Heart left ventricle (tissue), 16 donors: ENCODE measurements at regions not wholly inside any gene's neighbourhood (a gene's known extent, or its start where the extent isn't known, plus 50 kb on each side); places are given as distances from the start of the nearest gene placed in this dataset.

Experiments
- ATAC-seq, 4 donors: fragments of 200-7000 bp; cut with Tn5 transposase; one replicate each; pipeline ENCODE4 v1.9.1; 2020 to 2022; ENCODE audit warnings: moderate library complexity in 4 of 4, mild to moderate bottlenecking in 3 of 4, moderate number of reproducible peaks in 1 of 4
- DNase-seq, 5 donors: peaks; one replicate each; pipeline ENCODE4 v3.0.0-alpha.2; 2020
- H3K27ac ChIP-seq, 12 donors: fragments of 200-600 bp; sonication (generic) in 4 of 12; one replicate each; pipeline versions ENCODE4 v1.5.0 to v1.8.0; 2016 to 2022; ENCODE audit warnings: mild to moderate bottlenecking in 2 of 12
- H3K27me3 ChIP-seq, 9 donors: fragments of 200-600 bp; sonication (generic) in 2 of 9; one replicate each; pipeline versions ENCODE4 v1.5.1 to v1.8.0; 2016 to 2022; ENCODE audit warnings: mild to moderate bottlenecking in 3 of 9
- H3K36me3 ChIP-seq, 9 donors: fragments of 200-600 bp; sonication (generic) in 2 of 9; one replicate each; pipeline versions ENCODE4 v1.5.0 to v1.8.0; 2018 to 2022; ENCODE audit warnings: mild to moderate bottlenecking in 2 of 9
- H3K4me1 ChIP-seq, 12 donors: fragments of 200-600 bp; sonication (generic) in 4 of 12; one replicate each; pipeline versions ENCODE4 v1.5.0 to v1.8.0; 2016 to 2022; ENCODE audit warnings: mild to moderate bottlenecking in 3 of 12
- H3K4me3 ChIP-seq, 12 donors: fragments of 200-600 bp; sonication (generic) in 4 of 12; one replicate each; pipeline versions ENCODE4 v1.5.0 to v1.8.0; 2017 to 2022; ENCODE audit warnings: mild to moderate bottlenecking in 9 of 12, moderate library complexity in 4 of 12
- H3K9me3 ChIP-seq, 12 donors: fragments of 200-600 bp; sonication (generic) in 4 of 12; one replicate each; pipeline versions ENCODE4 v1.5.0 to v1.8.0; 2016 to 2022; ENCODE audit warnings: mild to moderate bottlenecking in 1 of 12
- POLR2A ChIP-seq, 2 donors: fragments of 450-650 bp; IDR thresholded peaks; one replicate each; pipeline ENCODE4 v1.6.1; 2017; ENCODE audit warnings: antibody characterized with exemption in 2 of 2, mild to moderate bottlenecking in 2 of 2, moderate library complexity in 2 of 2
- WGBS, 4 donors: extraction: QIAGEN DNeasy Blood & Tissue Kit in 2 of 4; methylation state at CpG; one replicate each; pipeline versions ENCODE4 v1.1.5 to v1.1.7; 2013 to 2018; 5-methylcytosine and 5-hydroxymethylcytosine counted together
- intact Hi-C, 10 donors: fragments of 100-400 bp; cut with DNase I; formaldehyde crosslinking; loops; one replicate each; pipeline versions ENCODE4 v1.11.1 to v1.14.2; 2022
- TF ChIP-seq, protein P1 (sequence below), 12 donors: fragments of 200-600 bp; sonication (generic) in 4 of 12; IDR thresholded peaks; one replicate each; pipeline versions ENCODE4 v1.5.0 to v1.8.0; 2018 to 2022; ENCODE audit warnings: antibody characterized with exemption in 12 of 12, mild to moderate bottlenecking in 5 of 12
- donor health status: ischemic (EF 13 %, LVEDD 7.1; RV severe dilation, severe dysfunction).
- donor health status: healthy with polysubstance abuse.
- donor health status: DM: no; HTN: yes; CAD: no.
- donor health status: DM: no; HTN: no; CAD: no.
- donor health status: ischemic (EF 25% LVEDD 6.9; RV normal size, moderate dysfunction).
- donor health status: ischemic (EF 25% LVEDD 5.7; RV mildly dilated, moderate dysfunction).
- donor health status: healthy.
- donor health status: DM: yes; HTN: yes; CAD: no.
- donor health status: ischemic (EF 35%, LVEDD 5.7; RV mildly dilated, moderate dysfunction).
- donor health status: nonischemic (EF 11% LVEDD 7.7; RV severe dilation, severe dysfunction).
- donor health status: DM: yes; HTN: yes; CAD: no.
- donor health status: PGD.
- donor health status: ischemic (EF 29% LVEDD 5.4; RV normal size, mild dysfunction).
- donor health status: nonischemic (EF 23%, LVEDD 6.1; RV moderate dilation, normal function).

DNA sequence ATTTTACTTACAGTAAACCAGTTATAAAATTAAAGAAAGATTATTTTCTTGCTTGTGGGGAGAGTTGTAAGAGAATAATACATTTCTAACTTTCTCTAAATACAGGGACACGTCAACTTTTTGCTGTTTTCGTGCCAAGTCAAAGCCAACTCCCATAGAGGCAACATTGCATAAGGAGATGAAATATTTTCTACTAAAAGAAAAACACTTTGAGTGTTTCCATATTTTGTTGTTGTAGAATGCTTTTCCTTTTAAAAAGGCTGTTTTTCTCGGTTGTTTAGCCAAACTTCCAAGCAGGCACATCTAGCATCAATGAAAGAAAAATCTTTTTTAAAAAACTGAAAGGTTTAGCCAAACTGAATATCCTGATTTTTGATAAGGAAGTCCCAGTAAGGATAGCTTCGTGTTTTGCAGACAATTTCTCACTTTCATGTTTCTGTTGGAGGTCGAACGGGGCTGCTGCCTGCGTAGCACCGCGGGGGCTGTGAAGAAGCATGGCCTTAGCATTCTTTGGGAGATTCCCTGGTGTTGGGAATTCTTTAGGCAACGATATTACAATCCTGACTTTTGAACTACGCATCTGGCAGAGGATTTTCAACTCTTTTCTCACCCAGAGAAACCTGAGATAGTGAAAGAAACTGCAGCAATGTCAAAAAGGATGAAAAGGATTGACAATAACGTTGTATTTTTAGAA, 108.1 kb upstream of the FBXL7 start:
- intact Hi-C loops: no loop called here
- Histone ChIP-seq H3K4me3 (peak overlapping the region in 4 of 12 donors; percentile 2 to 36 (median 18)), H3K36me3 (no peaks in the 10 kb centered on the region), H3K27ac (peak overlapping the region in 6 of 12 donors; percentile 11 to 43 (median 31)), H3K4me1 (no peaks in the 10 kb centered on the region), H3K9me3 (no peaks in the 10 kb centered on the region), H3K27me3 (no peaks in the 10 kb centered on the region)
- peak in 1 of 4 donors; percentile 36 for ATAC-seq
- WGBS, 4 donors: 51 to 64% (median 57%) methylated on average over 12 of the region's 12 CpGs
- TF ChIP-seq, protein P1, sequence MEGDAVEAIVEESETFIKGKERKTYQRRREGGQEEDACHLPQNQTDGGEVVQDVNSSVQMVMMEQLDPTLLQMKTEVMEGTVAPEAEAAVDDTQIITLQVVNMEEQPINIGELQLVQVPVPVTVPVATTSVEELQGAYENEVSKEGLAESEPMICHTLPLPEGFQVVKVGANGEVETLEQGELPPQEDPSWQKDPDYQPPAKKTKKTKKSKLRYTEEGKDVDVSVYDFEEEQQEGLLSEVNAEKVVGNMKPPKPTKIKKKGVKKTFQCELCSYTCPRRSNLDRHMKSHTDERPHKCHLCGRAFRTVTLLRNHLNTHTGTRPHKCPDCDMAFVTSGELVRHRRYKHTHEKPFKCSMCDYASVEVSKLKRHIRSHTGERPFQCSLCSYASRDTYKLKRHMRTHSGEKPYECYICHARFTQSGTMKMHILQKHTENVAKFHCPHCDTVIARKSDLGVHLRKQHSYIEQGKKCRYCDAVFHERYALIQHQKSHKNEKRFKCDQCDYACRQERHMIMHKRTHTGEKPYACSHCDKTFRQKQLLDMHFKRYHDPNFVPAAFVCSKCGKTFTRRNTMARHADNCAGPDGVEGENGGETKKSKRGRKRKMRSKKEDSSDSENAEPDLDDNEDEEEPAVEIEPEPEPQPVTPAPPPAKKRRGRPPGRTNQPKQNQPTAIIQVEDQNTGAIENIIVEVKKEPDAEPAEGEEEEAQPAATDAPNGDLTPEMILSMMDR (IDR thresholded peaks at IDR 0.05): no peak
- no peak for TF ChIP-seq POLR2A (IDR thresholded peaks at IDR 0.05)
- DNase-seq: no peak

DNA sequence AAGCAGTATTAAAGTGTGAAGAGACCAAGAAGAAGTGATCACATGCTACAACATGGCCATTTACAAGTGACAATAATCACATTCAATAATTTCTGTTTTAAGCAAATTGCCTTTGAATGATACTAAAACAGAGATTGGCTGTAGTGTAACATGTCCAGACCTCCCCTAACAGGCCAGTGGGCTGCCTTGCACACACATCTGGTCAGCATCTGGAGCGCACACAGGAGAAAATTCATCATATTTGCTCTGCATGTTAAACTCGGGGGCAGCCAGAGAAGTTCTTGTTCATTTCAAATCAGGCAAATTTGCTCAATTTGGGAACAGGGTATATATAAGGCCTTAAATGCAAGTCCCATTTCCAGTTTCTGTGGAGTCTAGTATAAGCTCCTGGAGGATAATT, 111.1 kb upstream of the FBXL7 start:
- no peak for DNase-seq
- WGBS, 4 donors: 68 to 91% (median 81%) methylated on average over 2 of the region's 2 CpGs
- intact Hi-C loops: loop anchor here in 1 of 10 donors (10.0 kb wide), 1 partner anchor 436 kb away; no protein-coding TSS in a partner anchor

DNA sequence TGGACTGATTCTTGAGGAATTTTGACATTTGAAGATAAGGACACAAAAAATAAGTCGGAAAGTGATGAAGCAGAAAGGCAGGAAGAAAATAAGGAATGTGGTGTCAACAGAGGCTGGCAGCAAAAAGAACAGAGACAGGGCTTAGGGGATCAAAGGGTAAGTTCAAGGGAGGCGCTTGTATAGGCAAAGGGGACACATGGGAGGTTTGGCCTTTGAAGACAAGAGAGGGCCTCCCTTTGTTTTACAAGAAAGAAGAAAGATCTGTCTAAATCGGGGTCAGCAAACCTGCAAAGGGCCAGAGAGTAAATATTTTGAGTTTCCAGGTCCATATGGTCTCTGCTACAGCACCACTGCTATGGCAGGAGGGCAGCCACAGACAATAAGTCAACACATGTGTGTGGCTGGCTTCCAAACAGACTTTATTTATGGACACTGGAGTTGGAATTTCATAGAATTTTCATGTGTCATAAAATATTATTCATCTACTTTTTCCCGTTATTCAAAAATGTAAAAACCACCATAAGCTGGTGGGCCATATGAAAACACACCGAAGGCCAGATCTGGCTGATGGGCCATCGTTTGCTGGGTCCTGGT, 112.0 kb upstream of the FBXL7 start:
- WGBS, 4 donors: 82 to 86% (median 85%) methylated on average over 6 of the region's 6 CpGs
- H3K27ac ChIP-seq: no peak overlapping the region
- H3K9me3 ChIP-seq: no peaks in the 10 kb centered on the region
- TF ChIP-seq, protein P1 (IDR thresholded peaks at IDR 0.05): no peak
- TF ChIP-seq POLR2A (IDR thresholded peaks at IDR 0.05): no peak
- H3K27me3 ChIP-seq: no peaks in the 10 kb centered on the region
- no peaks in the 10 kb centered on the region for H3K4me1 ChIP-seq
- ATAC-seq: no peak
- H3K4me3 ChIP-seq: no peak overlapping the region
- no peak for DNase-seq
- no peaks in the 10 kb centered on the region for H3K36me3 ChIP-seq
- intact Hi-C loops: loop anchor here in 1 of 10 donors (10.0 kb wide), 1 partner anchor 437 kb away; no protein-coding TSS in a partner anchor

More for the DNA sequence above, 111.1 kb upstream of the FBXL7 start:
- Histone ChIP-seq H3K4me3 (no peak overlapping the region), H3K36me3 (no peaks in the 10 kb centered on the region), H3K27me3 (no peaks in the 10 kb centered on the region), H3K27ac (no peak overlapping the region), H3K4me1 (no peaks in the 10 kb centered on the region), H3K9me3 (no peaks in the 10 kb centered on the region)
- ATAC-seq: peak in 1 of 4 donors; percentile 52
- TF ChIP-seq, protein P1 (IDR thresholded peaks at IDR 0.05): no peak
- no peak for TF ChIP-seq POLR2A (IDR thresholded peaks at IDR 0.05)

DNA sequence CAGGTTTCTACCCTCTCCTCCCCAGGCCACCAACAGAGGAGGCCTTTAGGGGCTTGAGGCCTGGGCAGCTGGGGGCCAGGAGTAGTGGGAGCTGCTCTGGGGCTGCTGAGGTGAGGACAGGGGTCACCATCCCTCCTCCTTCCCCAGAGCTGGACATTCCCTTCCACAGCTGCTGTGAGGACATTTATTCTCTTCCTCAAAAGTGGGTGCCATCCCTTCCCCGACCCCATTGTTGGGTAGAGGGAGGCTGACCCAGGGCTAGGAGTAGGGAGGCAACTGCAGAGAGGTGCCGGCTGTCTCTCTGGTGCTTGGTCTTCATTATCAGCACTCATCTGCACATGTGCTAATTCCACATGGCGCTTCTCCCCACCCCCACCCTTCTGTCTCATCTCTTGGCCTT, 113.9 kb upstream of the FBXL7 start:
- Histone ChIP-seq H3K4me1 (no peaks in the 10 kb centered on the region), H3K36me3 (no peaks in the 10 kb centered on the region), H3K27ac (no peak overlapping the region), H3K9me3 (no peaks in the 10 kb centered on the region), H3K27me3 (no peaks in the 10 kb centered on the region), H3K4me3 (no peak overlapping the region)
- no peak for TF ChIP-seq POLR2A (IDR thresholded peaks at IDR 0.05)
- TF ChIP-seq, protein P1 (IDR thresholded peaks at IDR 0.05): no peak
- WGBS, 4 donors: 94 to 100% (median 96%) methylated on average over 3 of the region's 3 CpGs
- ATAC-seq (no peak), DNase-seq (no peak)
- intact Hi-C loops: loop anchor here in 1 of 10 donors (10.0 kb wide), 1 partner anchor 439 kb away; no protein-coding TSS in a partner anchor
